ENCODE measurements at regions not wholly inside any gene's neighbourhood (a gene's known extent, or its start where the extent isn't known, plus 50 kb on each side); places are given as distances from the start of the nearest gene placed in this dataset.

GRCh38 chr11:134880788-134881187 lies 468.7 kb upstream of the B3GAT1 start:
- TF ChIP-seq CTCF (IDR thresholded peaks at IDR 0.05; ENCODE audit: control insufficient read depth, insufficient read depth, low read depth, low read length, missing control alignments), result no peak
- no peak overlapping the region for H3K4me3 ChIP-seq (ENCODE audit: control insufficient read depth, low read depth, low read length)
- no peak for DNase-seq (ENCODE audit: low read depth)

- no peak for TF ChIP-seq CTCF (IDR thresholded peaks at IDR 0.05; ENCODE audit: control insufficient read depth, insufficient read depth, low read depth, low read length, missing control alignments)
- DNase-seq (ENCODE audit: low read depth), result no peak
- no peak overlapping the region for H3K4me3 ChIP-seq (ENCODE audit: control insufficient read depth, low read depth, low read length)
Measured at GRCh38 chr11:134879931-134880330, 467.9 kb upstream of the B3GAT1 start.

- H3K4me3 ChIP-seq (ENCODE audit: control insufficient read depth, low read depth, low read length), result no peak overlapping the region
- no peak for TF ChIP-seq CTCF (IDR thresholded peaks at IDR 0.05; ENCODE audit: control insufficient read depth, insufficient read depth, low read depth, low read length, missing control alignments)
- no peak for DNase-seq (ENCODE audit: low read depth)
Measured at GRCh38 chr11:134879341-134879740, 467.3 kb upstream of the B3GAT1 start.

GRCh38 chr11:134878785-134879184 lies 466.7 kb upstream of the B3GAT1 start:
- H3K4me3 ChIP-seq (ENCODE audit: control insufficient read depth, low read depth, low read length), result no peak overlapping the region
- no peak for TF ChIP-seq CTCF (IDR thresholded peaks at IDR 0.05; ENCODE audit: control insufficient read depth, insufficient read depth, low read depth, low read length, missing control alignments)
- DNase-seq (ENCODE audit: low read depth), result no peak

GRCh38 chr11:134876226-134876625 lies 464.2 kb upstream of the B3GAT1 start:
- H3K4me3 ChIP-seq (ENCODE audit: control insufficient read depth, low read depth, low read length), result no peak overlapping the region
- TF ChIP-seq CTCF (IDR thresholded peaks at IDR 0.05; ENCODE audit: control insufficient read depth, insufficient read depth, low read depth, low read length, missing control alignments), result no peak
- DNase-seq (ENCODE audit: low read depth), result no peak

- no peak overlapping the region for H3K4me3 ChIP-seq (ENCODE audit: control insufficient read depth, low read depth, low read length)
- no peak for TF ChIP-seq CTCF (IDR thresholded peaks at IDR 0.05; ENCODE audit: control insufficient read depth, insufficient read depth, low read depth, low read length, missing control alignments)
- no peak for DNase-seq (ENCODE audit: low read depth)
Measured at GRCh38 chr11:134866981-134867675, 455.1 kb upstream of the B3GAT1 start.

All from AG09309 (cell line).